PFSK-1 (cell line): ENCODE measurements at regions not wholly inside any gene's neighbourhood (a gene's known extent, or its start where the extent isn't known, plus 50 kb on each side); places are given as distances from the start of the nearest gene placed in this dataset.

ENCODE experiments used
- POLR2AphosphoS5 ChIP-seq: IDR thresholded peaks from 2 replicates; pipeline ENCODE4 v1.6.1; 2012; ENCODE audit warnings: low read depth, mild to moderate bottlenecking, control low read depth, low read length, moderate library complexity
- SIN3A ChIP-seq: IDR thresholded peaks from 2 replicates; pipeline ENCODE4 v1.6.1; 2012; ENCODE audit warnings: mild to moderate bottlenecking, low read length, moderate library complexity, borderline replicate concordance; ENCODE audit not compliant: insufficient read depth
- TAF1 ChIP-seq: IDR thresholded peaks from 2 replicates; pipeline ENCODE4 v1.6.1; 2012; ENCODE audit warnings: low read length, control low read depth, borderline replicate concordance; ENCODE audit not compliant: insufficient read depth
- TF ChIP-seq, protein P1 (sequence below), 2 experiments: IDR thresholded peaks; 2 replicates each; pipeline versions ENCODE4 v1.6.1 to v1.8.0; 2011 to 2012; ENCODE audit warnings: low read depth in 2 of 2, low read length in 2 of 2, control low read depth in 1 of 2, inconsistent platforms in 1 of 2, mild to moderate bottlenecking in 1 of 2, moderate library complexity in 1 of 2; ENCODE audit not compliant: insufficient read depth in 1 of 2

- TF ChIP-seq SIN3A: no peak
- no peak for TF ChIP-seq TAF1
- TF ChIP-seq POLR2AphosphoS5: no peak
- TF ChIP-seq, protein P1, sequence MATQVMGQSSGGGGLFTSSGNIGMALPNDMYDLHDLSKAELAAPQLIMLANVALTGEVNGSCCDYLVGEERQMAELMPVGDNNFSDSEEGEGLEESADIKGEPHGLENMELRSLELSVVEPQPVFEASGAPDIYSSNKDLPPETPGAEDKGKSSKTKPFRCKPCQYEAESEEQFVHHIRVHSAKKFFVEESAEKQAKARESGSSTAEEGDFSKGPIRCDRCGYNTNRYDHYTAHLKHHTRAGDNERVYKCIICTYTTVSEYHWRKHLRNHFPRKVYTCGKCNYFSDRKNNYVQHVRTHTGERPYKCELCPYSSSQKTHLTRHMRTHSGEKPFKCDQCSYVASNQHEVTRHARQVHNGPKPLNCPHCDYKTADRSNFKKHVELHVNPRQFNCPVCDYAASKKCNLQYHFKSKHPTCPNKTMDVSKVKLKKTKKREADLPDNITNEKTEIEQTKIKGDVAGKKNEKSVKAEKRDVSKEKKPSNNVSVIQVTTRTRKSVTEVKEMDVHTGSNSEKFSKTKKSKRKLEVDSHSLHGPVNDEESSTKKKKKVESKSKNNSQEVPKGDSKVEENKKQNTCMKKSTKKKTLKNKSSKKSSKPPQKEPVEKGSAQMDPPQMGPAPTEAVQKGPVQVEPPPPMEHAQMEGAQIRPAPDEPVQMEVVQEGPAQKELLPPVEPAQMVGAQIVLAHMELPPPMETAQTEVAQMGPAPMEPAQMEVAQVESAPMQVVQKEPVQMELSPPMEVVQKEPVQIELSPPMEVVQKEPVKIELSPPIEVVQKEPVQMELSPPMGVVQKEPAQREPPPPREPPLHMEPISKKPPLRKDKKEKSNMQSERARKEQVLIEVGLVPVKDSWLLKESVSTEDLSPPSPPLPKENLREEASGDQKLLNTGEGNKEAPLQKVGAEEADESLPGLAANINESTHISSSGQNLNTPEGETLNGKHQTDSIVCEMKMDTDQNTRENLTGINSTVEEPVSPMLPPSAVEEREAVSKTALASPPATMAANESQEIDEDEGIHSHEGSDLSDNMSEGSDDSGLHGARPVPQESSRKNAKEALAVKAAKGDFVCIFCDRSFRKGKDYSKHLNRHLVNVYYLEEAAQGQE (IDR thresholded peaks at IDR 0.05; ENCODE audit: insufficient read depth in 1 of 2, low read depth in 2 of 2, low read length in 2 of 2): no peak
Observed at GRCh38 chr4:123110147-123110546, 187.8 kb upstream of the NUDT6 start.
